ENCODE measurements at regions not wholly inside any gene's neighbourhood (a gene's known extent, or its start where the extent isn't known, plus 50 kb on each side); places are given as distances from the start of the nearest gene placed in this dataset.

- TF ChIP-seq CTCF (IDR thresholded peaks at IDR 0.05) (no peak), POLR2AphosphoS5 (IDR thresholded peaks at IDR 0.05) (no peak), POLR2A (IDR thresholded peaks at IDR 0.05) (no peak)
Measured at GRCh38 chr1:38135625-38136414, 89.2 kb upstream of the POU3F1 start.
